ENCODE measurements at regions not wholly inside any gene's neighbourhood (a gene's known extent, or its start where the extent isn't known, plus 50 kb on each side); places are given as distances from the start of the nearest gene placed in this dataset.

GRCh38 chr13:44853641-44854040 lies 135.6 kb downstream of the NUFIP1 start (continued):
- TF ChIP-seq RBFOX2 (IDR thresholded peaks at IDR 0.05; ENCODE audit: low read depth, low read length) (no peak), EP300 (IDR thresholded peaks at IDR 0.05; ENCODE audit: low read depth in 2 of 2, low read length in 2 of 2) (peak in 1 of 2 experiments; percentile 76; a peak in 2 of 4 replicates), EP300 (CRISPR knock-in tag; IDR thresholded peaks at IDR 0.05; ENCODE audit: borderline replicate concordance) (no peak), ZFYVE20 (CRISPR knock-in tag; IDR thresholded peaks at IDR 0.05; ENCODE audit: borderline replicate concordance, low read depth) (no peak), ATF7-NPFF (CRISPR knock-in tag; IDR thresholded peaks at IDR 0.05; ENCODE audit: low read depth) (no peak), NFYB (CRISPR knock-in tag; IDR thresholded peaks at IDR 0.05) (no peak), ASH2L (IDR thresholded peaks at IDR 0.05; ENCODE audit: insufficient read length, low read depth, low read length) (no peak), KLF6 (CRISPR knock-in tag; IDR thresholded peaks at IDR 0.05) (no peak), GTF2F1 (IDR thresholded peaks at IDR 0.05; ENCODE audit: low read length) (no peak), SP4 (CRISPR knock-in tag; IDR thresholded peaks at IDR 0.05) (no peak), HNF1A (IDR thresholded peaks at IDR 0.05; ENCODE audit: low read depth) (peak; percentile 95), HNF1A (CRISPR knock-in tag; IDR thresholded peaks at IDR 0.05; ENCODE audit: borderline replicate concordance) (peak; percentile 83; the same call in 1 of the 2 replicates), CHD4 (IDR thresholded peaks at IDR 0.05; ENCODE audit: borderline replicate concordance, low read length) (no peak), NR3C1 (CRISPR knock-in tag; IDR thresholded peaks at IDR 0.05) (no peak), HOXA5 (CRISPR knock-in tag; IDR thresholded peaks at IDR 0.05) (no peak), ELK4 (CRISPR knock-in tag; IDR thresholded peaks at IDR 0.05; ENCODE audit: borderline replicate concordance) (no peak), ZNF839 (CRISPR knock-in tag; IDR thresholded peaks at IDR 0.05; ENCODE audit: borderline replicate concordance) (no peak), ARID4A (CRISPR knock-in tag; IDR thresholded peaks at IDR 0.05; ENCODE audit: borderline replicate concordance) (no peak), NFYC (CRISPR knock-in tag; IDR thresholded peaks at IDR 0.05) (no peak), POGK (CRISPR knock-in tag; conservative IDR thresholded peaks at IDR 0.05) (no peak)
